Hypothalamus (tissue), 51 donors: ENCODE measurements at regions not wholly inside any gene's neighbourhood (a gene's known extent, or its start where the extent isn't known, plus 50 kb on each side); places are given as distances from the start of the nearest gene placed in this dataset.
"Not testable (repeated sequence)": the region's sequence is repeated elsewhere in the genome, so short reads cannot be mapped to it uniquely, and the experiment has no call there.

Experiments used
- DNase-seq, 51 donors: peaks; one replicate each; lab custom pipeline; 2025; lab: John Stamatoyannopoulos, UW

GRCh38 chr2:138364554-138365162 lies 136.9 kb upstream of the SPOPL start:
- DNase-seq, result no peak

GRCh38 chr2:138365581-138365980 lies 136.0 kb upstream of the SPOPL start:
- no peak for DNase-seq

DNA sequence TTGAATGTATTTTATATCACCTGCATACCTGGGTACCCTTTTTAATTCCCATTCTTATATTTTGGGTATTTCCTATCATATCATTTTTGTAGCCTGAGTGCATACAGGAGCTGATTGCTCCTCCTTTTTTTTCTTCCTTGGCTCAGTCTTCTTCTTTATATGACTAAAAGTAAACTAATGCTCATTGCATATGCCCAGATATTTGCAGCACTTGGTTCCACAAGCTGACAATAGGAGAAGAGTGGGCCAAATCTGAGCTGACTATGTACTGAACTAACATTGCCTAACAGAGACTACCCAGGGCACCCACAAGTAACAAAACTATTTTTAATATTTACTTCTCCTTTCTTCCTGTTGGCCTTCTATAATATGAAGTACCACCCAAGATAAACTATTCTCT lies 131.7 kb upstream of the SPOPL start:
- DNase-seq, result no peak

DNA sequence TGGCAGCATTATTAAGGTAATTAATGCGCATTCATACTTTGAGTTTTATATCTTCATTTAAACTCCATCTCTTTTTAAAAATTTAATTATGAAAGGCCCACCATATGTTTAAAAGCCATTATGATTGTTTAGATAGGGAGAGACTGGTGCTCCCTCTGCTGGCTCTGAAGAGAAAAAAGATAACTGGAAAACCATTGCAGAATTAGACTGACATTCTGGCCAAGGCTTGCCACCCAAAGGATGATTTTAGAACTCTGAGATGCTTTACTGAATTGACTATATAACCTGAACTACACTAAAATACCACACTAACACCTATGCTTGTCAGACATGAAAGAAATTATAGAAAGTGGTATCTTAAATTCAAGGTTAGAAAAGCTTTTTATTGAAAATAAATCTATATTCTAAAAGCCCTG lies 127.6 kb upstream of the SPOPL start:
- DNase-seq, result peak in 2 of 51 donors; percentile 8 to 27

- DNase-seq, result no peak
Observed at GRCh38 chr2:138381373-138381772, 120.2 kb upstream of the SPOPL start.

DNA sequence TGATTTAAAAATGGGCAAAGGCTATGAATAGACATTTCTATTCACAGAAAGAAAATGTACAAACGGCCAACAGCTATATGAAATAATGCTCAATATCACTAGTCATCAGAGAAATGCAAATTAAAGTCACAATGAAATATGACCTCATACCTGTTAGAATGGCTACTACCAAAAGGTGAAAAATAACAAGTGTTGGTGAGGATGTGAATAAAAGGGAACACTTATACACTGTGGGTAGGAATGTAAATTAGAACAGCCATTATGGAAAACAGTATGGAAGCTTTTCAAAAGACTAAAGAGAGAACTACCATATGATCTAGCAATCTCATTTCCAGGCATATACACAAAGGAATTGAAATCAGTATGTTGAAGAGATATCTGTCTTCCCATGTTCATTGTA lies 118.9 kb upstream of the SPOPL start:
- DNase-seq, result no peak

GRCh38 chr2:138386191-138386590 lies 115.4 kb upstream of the SPOPL start:
- DNase-seq, result not testable (repeated sequence)

DNA sequence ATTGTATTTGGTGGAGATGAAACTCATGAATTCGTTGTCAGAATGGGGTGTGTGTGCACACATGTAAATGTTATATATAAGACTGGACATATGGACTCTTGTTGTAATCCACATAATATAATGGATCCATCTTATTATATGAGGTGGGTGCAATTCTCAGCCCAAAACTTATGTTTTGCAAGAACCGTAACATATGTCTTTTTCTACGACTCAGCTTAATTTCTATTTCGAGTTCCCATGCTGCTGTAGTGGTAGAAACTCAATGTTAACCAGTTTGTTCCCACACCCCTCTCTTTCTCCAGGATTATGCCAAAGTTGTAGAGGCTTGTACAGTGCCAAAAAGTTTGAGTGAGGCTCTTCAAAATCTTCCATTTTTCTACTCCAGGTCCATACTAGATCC lies 112.5 kb upstream of the SPOPL start:
- DNase-seq, result no peak

- DNase-seq, result no peak
Observed at GRCh38 chr2:138390316-138390945, 111.1 kb upstream of the SPOPL start.

DNA sequence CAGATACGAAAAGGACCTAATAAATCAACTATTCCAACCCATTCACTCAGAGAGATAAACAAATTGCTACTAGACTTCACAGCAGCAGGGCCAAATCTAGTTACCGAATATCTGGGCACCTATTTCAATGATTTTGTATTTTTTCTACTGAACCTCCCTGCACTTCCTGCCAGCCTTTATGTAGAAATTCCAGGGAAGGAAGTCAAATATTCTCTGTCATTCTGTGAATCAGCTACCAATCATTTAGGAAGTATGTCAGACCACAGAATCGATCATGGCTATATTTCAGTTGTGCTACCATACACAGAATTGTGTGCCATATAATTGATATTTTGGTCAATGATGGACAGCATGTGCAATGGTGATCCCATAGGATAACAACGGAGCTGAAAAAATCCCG lies 109.6 kb upstream of the SPOPL start:
- DNase-seq, result no peak

GRCh38 chr2:138395565-138396306 lies 105.8 kb upstream of the SPOPL start:
- peak in 3 of 51 donors; percentile 6 to 13 (median 8) for DNase-seq

DNA sequence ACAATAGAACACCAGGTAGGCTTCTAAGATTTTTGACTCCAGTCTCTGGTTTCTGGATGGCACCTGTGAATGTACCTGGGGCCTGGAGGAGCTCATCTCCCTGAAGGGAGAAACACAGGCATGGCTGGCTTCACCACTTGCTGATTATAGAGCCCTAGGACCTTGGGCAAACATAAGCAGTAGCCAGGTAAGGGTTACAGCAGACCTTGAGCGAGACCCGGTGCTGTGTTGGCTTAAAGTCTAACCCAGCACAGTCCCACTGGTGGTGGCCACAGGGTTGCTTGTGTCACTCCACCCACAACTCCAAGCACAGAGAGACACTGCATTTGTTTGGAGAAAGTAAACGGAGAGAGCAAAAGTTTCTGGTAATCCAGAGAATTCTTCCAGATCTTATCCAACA lies 104.7 kb upstream of the SPOPL start:
- no peak for DNase-seq

- DNase-seq, result no peak
Observed at GRCh38 chr2:138403431-138403927, 98.1 kb upstream of the SPOPL start.

- no peak for DNase-seq
Observed at GRCh38 chr2:138414014-138414413, 87.6 kb upstream of the SPOPL start.

- no peak for DNase-seq
Observed at GRCh38 chr2:138415985-138416384, 85.6 kb upstream of the SPOPL start.

DNA sequence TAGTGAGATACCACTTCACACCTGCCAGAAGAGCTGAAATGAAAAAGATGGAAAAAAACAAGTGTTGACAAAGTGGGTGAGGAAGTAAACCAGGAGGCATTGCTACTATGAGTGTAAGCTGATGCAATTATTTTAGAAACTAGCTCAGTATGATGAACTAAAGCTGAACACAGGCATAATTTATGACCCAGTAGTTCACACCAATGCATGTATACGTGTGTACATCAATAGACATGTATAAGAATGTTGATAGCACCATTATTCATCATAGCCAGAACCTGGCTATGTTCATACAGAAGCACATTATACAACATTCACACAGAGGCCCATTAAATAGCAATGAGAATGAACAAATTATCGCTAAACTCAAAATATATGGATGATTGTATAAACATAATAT lies 83.1 kb upstream of the SPOPL start:
- DNase-seq, result no peak

DNA sequence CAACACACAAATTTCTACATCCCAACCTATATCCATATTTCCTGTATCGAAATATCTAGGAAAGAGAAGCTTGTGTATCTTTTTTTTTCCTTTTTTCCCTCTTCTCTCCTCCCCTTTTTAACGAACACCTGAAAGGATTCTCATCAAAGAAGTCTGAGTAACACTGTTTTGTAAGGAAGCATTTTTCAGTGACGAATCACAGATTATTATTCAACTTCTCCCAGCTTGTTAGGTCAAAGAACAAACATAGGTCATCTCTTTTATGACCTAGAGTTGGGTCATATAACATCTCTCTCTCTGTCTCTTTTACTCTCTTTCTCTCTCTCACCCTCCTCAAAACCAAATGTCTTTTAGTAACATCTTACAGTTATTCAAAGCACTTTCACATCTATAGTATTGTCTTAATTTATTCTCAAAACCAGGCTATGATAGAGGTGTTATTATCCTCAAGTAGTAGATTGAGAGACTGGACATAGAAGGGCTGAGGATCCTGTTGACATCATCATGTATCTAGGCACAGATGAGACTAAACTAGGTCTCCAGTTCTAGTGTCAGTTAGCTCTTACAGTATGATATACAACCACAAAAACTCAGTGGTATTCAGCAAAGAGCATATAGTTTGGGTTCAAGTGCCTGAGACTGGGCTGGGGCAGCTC lies 80.1 kb upstream of the SPOPL start:
- DNase-seq, result no peak

GRCh38 chr2:138421971-138422335 lies 79.6 kb upstream of the SPOPL start:
- no peak for DNase-seq

- DNase-seq, result no peak
Observed at GRCh38 chr2:138423198-138423597, 78.4 kb upstream of the SPOPL start.

DNA sequence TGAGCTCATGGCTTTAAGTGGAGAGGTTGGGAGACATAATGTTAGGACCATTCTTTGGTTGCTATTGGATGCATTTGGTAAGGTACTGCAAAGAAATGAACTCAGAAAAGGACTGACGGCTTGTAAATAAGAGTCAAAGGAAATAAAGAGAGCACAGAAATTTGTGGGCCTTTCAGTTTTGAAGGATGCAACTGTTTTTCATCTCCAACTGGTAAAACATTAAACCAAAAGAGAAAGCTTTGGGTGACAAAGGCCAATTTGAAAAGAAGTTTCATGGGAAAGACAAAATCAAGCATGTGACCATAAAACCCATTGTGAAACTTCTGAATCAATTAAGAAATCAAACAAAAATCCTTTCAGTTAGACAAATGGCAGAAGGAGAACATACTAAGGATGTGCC lies 77.8 kb upstream of the SPOPL start:
- no peak for DNase-seq

GRCh38 chr2:138424436-138425140 lies 77.0 kb upstream of the SPOPL start:
- no peak for DNase-seq
